Lung microvascular endothelial cell (primary cell): ENCODE measurements at regions not wholly inside any gene's neighbourhood (a gene's known extent, or its start where the extent isn't known, plus 50 kb on each side); places are given as distances from the start of the nearest gene placed in this dataset.

Source experiments
- DNase-seq, 2 donors: peaks; one replicate each; pipeline versions ENCODE4 v3.0.0 to v3.0.0-alpha.2; 2010; ENCODE audit warnings: low read depth in 2 of 2

GRCh38 chr17:13405807-13406206 is 195.9 kb downstream of the HS3ST3A1 start:
- no peak for DNase-seq

GRCh38 chr17:13405080-13405479 is 196.6 kb downstream of the HS3ST3A1 start:
- DNase-seq: no peak

DNA sequence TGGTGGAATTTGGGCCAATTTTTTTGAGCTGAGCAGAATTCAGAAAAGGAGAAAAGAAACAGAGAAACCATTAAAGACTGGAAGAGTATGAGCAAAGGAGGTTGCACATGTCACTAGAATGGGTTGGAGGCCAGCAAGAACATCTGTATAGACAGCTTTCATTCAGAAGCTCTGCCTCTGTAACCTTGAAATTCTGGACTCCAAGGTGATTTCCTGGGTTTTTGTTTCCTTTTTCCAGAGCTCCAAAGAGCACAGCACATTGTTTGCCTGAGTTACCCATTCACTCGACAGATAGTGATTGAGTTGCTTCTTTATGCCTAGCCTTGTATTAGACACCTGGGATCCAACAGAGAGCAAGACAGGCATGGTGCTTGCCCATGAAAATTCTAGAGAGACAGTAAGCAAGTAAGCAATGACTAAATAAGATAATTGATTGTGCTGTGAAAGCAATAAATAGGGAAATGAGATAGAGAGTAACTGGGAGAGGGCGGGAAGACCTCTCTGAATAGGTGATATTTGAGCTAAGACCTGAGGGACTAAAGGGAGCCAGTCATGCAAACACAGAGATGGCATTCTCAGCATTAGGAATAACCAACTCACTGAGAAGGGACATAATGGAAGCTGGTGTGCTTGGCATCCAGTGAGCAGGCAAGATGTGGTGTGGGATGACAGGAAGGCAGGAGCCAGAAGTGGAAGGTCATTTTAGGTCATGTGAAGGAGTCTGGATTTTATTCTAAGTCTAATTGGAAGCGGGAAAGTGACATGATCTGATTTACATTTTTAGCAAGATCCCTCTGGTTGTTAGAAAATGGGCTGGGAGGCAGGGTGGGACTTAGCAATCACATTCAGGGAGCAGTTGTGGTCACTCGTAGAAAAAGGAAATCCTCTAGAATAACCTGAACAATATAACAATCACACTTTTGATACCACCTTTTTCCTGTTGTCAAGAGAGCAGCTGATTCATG is 197.5 kb downstream of the HS3ST3A1 start:
- peak in 1 of 2 donors; percentile 3 for DNase-seq

GRCh38 chr17:13400491-13400890 is 201.2 kb downstream of the HS3ST3A1 start:
- no peak for DNase-seq

DNA sequence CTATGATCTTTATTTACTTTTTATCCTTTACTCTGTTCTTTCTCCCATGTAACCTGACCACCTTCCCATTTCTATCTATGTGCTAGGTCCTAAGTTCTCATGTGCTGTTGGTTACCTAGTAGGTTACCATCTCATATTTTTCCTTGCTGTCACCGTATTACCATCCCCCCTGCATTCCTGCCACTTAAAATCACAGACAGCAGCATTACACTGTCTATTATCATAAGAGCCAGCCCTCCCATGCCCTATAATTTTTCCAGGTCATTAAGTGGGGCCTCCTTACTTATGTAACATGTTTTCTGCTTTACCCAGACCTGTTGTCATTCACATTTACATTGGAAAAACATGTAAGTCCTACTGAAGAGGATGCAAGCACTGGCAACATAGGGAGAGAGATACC is 202.9 kb downstream of the HS3ST3A1 start:
- no peak for DNase-seq

GRCh38 chr17:13398091-13398490 is 203.6 kb downstream of the HS3ST3A1 start:
- DNase-seq: no peak

DNA sequence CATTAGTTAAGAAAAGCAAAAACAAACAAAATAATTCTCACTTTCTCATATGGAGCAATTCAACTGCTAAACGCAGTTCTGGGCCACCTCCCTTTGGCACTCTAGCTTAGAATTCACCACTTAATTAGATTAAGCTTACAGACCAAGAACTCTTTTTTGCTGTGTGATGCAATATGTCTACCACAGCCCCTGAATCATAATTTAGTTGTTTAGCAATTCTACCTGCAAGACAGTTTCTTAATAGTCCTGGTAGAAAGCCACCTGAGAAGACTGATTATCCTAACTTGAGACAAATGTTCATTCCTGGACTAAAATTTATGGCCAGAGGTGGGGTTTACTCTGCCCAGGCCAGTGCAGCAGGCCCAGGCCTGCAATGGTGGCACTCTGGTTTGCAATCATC is 205.9 kb downstream of the HS3ST3A1 start:
- DNase-seq: no peak

DNA sequence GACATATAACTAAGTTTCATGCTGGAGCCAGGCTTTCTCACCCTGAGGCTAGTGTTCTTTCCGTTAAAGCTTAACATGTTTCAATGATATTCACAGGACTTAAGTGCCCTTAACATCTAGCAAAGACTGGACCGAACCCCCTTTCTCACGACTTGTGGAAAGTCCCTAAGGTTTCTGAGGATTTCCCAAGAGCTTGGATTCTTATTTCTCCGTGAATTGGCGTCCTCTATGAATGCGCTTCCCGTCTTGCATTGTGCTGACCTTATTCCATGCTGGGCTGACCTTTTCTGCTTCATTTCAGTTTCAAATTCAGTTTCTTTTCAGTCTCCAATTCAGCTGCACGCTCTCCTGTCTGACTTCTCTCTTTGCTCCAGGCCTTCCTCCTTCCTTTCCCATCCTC is 206.4 kb downstream of the HS3ST3A1 start:
- no peak for DNase-seq

- no peak for DNase-seq
These were observed 207.7 kb downstream of the HS3ST3A1 start for GRCh38 chr17:13393841-13394710.

DNA sequence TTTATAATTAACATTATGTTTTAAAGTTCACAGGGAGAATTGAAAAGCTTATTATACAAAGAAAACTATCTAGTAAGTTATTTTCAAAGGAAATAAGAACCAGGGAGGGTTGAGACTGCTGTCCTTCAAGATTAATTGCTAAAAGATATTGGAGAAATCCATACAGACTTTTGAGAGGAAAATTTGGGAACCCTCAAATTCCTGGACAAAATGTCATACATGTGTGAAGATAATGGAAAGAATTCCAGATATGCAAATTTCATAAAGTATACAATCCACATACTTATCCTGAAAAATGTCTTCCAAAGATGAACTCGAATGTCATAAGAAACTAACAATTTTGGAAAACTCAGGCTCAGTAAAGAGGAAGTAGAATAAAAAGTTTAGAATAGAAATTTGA is 213.8 kb downstream of the HS3ST3A1 start:
- DNase-seq: no peak

GRCh38 chr17:13387236-13387635 is 214.5 kb downstream of the HS3ST3A1 start:
- DNase-seq: no peak

DNA sequence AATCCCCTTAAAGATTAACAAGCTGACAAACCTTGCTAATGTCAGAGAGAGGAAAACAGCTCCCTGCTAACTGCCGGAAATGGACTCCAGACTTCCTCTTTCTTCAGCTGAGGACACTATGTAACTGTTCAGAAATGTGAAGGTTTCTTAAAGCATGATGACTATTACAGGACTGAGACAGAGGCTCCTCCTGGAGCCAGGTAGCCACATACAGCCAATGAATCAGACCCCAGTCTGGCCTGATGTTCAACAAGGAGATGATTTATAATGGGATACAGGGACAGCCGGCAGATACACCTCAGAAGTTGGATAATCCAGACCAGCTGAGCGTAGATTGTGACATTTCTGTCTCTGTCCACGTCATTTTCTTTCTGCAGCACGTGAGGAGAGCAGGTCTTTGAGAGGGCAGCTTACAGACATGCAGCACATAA is 216.2 kb downstream of the HS3ST3A1 start:
- no peak for DNase-seq

DNA sequence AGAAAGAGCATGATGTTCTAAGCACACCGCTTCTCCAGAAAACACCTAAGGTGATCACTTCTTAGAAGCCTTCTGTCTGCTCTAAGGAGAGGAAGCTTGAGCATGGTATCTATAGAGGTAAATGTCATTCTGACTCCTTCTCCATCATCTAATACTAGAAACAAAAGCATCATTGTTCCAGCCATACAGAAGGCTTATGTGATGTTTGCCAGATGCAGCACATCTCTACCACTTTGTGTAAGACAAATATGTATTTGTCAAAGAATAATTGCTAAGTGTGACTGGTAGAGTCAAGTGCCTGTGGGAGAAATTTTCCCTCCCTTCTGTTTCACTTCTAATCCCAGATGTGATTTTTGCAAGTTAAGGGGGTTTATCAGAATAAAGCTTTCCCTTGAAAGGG is 217.1 kb downstream of the HS3ST3A1 start:
- DNase-seq: no peak

DNA sequence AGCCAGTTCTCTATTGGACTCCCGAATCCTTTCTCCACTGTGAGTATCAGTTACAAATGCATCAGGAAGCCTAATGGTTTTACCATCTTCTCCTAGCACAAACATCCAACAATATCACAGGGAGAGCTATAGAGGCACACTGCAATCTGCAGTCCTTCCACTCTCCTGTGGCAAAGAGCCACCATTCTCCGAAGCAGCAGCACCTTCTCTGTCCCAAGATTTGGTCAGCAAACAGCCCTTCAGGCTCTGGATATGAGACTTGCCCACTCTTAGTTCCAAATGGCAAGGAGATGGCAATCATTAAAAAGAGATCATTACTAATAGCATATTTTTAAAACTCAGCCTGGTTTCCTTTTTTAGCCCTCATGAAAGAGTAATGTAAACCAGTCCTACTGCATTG is 223.4 kb downstream of the HS3ST3A1 start:
- no peak for DNase-seq

DNA sequence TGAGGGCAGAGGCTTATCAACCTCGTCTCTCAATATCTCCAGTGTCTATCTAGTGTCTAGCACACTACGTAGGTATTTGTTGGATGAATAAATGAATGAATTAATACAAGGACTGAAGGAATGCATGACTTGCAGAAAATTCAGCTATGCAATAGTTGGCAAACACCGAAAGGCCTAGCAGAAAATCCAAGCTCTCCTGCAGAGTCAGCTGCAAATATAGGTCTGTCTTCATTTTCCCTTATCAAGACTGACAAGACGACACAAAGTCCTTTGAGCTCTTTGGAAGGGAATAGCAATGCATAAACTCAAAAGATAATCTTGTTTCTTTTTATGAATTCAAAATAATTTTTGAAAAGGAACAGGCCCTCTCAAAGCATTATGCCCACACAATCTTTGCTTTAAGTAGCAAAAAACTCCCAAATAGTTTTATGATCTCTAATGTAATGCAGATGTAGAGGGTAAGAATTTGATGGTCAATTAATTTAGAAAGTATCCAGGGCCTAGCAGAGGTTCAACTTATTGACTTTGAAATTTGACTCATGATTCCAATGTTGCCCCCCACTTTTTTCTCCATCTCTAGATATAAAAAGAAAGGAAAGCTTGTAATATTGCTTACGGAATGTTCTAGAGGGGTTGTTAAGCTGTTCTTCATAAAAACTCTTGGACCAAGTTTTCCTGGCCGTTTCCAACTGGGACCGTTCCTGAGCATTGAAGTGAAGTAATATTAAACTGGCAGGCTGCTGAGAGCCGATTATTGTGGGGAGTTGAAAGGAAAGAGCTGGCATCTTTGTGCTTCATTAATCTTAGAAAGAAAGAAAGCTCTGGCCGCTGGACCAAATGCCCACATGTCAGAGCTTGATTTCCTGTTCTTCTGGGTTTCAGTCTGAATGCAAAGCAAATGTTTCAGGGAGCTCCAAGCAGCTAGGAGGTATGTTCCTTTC is 227.3 kb downstream of the HS3ST3A1 start:
- DNase-seq: no peak

- DNase-seq: no peak
These were observed 229.3 kb downstream of the HS3ST3A1 start for GRCh38 chr17:13372432-13372831.

DNA sequence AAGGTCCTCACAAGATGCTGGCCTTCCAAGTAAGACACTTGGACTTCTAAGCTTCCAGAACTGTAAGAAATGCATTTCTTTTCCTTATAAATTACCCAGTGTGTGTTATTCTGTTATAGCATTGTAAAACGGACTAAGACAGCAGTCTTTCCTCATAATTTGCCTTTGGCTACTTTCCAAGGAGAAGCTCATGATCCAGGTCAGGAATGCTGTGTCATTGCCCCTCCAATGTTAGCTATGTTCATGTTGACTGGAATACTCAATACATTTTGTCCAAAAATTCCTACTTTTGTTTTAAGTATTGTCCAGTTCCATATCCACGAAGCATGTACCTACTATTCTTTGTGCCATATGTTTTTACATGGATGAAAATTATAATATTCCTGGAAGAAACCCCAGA is 234.6 kb downstream of the HS3ST3A1 start:
- no peak for DNase-seq

GRCh38 chr17:13365331-13365730 is 236.4 kb downstream of the HS3ST3A1 start:
- no peak for DNase-seq

- DNase-seq: no peak
These were observed 238.0 kb downstream of the HS3ST3A1 start for GRCh38 chr17:13363771-13364170.

- no peak for DNase-seq
These were observed 239.2 kb downstream of the HS3ST3A1 start for GRCh38 chr17:13362341-13363122.
